Skeletal muscle cell (primary cell): ENCODE measurements at regions not wholly inside any gene's neighbourhood (a gene's known extent, or its start where the extent isn't known, plus 50 kb on each side); places are given as distances from the start of the nearest gene placed in this dataset.

Experiments
- DNase-seq: peaks from one replicate; pipeline ENCODE4 v3.0.0-alpha.2; 2010; ENCODE audit warnings: low read depth
- H3K4me3 ChIP-seq: 2 replicates; pipeline ENCODE4 v1.5.1; 2011; ENCODE audit warnings: low read depth, mild to moderate bottlenecking, control low read depth, low read length, moderate library complexity

GRCh38 chr12:88945051-88945732 lies 364.9 kb upstream of the KITLG start:
- DNase-seq = peak; percentile 39

GRCh38 chr12:88944397-88944796 lies 364.1 kb upstream of the KITLG start:
- no peak for DNase-seq
- H3K4me3 ChIP-seq = no peak overlapping the region

More at GRCh38 chr12:88945051-88945732, 364.9 kb upstream of the KITLG start:
- no peak overlapping the region for H3K4me3 ChIP-seq

- no peak for DNase-seq
- H3K4me3 ChIP-seq = no peak overlapping the region
These were observed 360.6 kb upstream of the KITLG start for GRCh38 chr12:88940854-88941253.

GRCh38 chr12:88935856-88936255 lies 355.6 kb upstream of the KITLG start:
- no peak for DNase-seq
- no peak overlapping the region for H3K4me3 ChIP-seq

GRCh38 chr12:88934163-88934747 lies 354.0 kb upstream of the KITLG start:
- no peak overlapping the region for H3K4me3 ChIP-seq
- DNase-seq = peak; percentile 26

GRCh38 chr12:88932457-88932856 lies 352.2 kb upstream of the KITLG start:
- H3K4me3 ChIP-seq = no peak overlapping the region
- DNase-seq = no peak

GRCh38 chr12:88931598-88931997 lies 351.3 kb upstream of the KITLG start:
- no peak for DNase-seq
- no peak overlapping the region for H3K4me3 ChIP-seq

GRCh38 chr12:88925454-88925853 lies 345.2 kb upstream of the KITLG start:
- no peak for DNase-seq
- H3K4me3 ChIP-seq = no peak overlapping the region

- DNase-seq = no peak
- no peak overlapping the region for H3K4me3 ChIP-seq
These were observed 343.9 kb upstream of the KITLG start for GRCh38 chr12:88924162-88924561.

GRCh38 chr12:88923631-88924030 lies 343.4 kb upstream of the KITLG start:
- no peak for DNase-seq
- H3K4me3 ChIP-seq = no peak overlapping the region

- no peak overlapping the region for H3K4me3 ChIP-seq
- no peak for DNase-seq
These were observed 342.5 kb upstream of the KITLG start for GRCh38 chr12:88922816-88923215.

GRCh38 chr12:88921890-88922532 lies 341.7 kb upstream of the KITLG start:
- DNase-seq = no peak
- H3K4me3 ChIP-seq = no peak overlapping the region

- no peak for DNase-seq
- no peak overlapping the region for H3K4me3 ChIP-seq
These were observed 341.2 kb upstream of the KITLG start for GRCh38 chr12:88921434-88921833.

GRCh38 chr12:88918161-88918560 lies 337.9 kb upstream of the KITLG start:
- no peak for DNase-seq
- H3K4me3 ChIP-seq = no peak overlapping the region

- H3K4me3 ChIP-seq = no peak overlapping the region
- no peak for DNase-seq
These were observed 334.7 kb upstream of the KITLG start for GRCh38 chr12:88914967-88915366.

GRCh38 chr12:88909510-88909909 lies 329.2 kb upstream of the KITLG start:
- no peak for DNase-seq

GRCh38 chr12:88908345-88908744 lies 328.1 kb upstream of the KITLG start:
- DNase-seq = no peak
- H3K4me3 ChIP-seq = no peak overlapping the region

More at GRCh38 chr12:88909510-88909909, 329.2 kb upstream of the KITLG start:
- H3K4me3 ChIP-seq = no peak overlapping the region

GRCh38 chr12:88904705-88905104 lies 324.4 kb upstream of the KITLG start:
- H3K4me3 ChIP-seq = no peak overlapping the region

GRCh38 chr12:88903333-88903732 lies 323.1 kb upstream of the KITLG start:
- no peak for DNase-seq
- H3K4me3 ChIP-seq = no peak overlapping the region

More at GRCh38 chr12:88904705-88905104, 324.4 kb upstream of the KITLG start:
- DNase-seq = no peak

- DNase-seq = no peak
- H3K4me3 ChIP-seq = no peak overlapping the region
These were observed 317.5 kb upstream of the KITLG start for GRCh38 chr12:88897723-88898122.

GRCh38 chr12:88896958-88897357 lies 316.7 kb upstream of the KITLG start:
- DNase-seq = no peak
- H3K4me3 ChIP-seq = no peak overlapping the region
